ENCODE measurements at regions not wholly inside any gene's neighbourhood (a gene's known extent, or its start where the extent isn't known, plus 50 kb on each side); places are given as distances from the start of the nearest gene placed in this dataset.

GRCh38 chr5:118125687-118126086, 862.7 kb downstream of the DTWD2 start (continued):
- TF ChIP-seq, protein P1, sequence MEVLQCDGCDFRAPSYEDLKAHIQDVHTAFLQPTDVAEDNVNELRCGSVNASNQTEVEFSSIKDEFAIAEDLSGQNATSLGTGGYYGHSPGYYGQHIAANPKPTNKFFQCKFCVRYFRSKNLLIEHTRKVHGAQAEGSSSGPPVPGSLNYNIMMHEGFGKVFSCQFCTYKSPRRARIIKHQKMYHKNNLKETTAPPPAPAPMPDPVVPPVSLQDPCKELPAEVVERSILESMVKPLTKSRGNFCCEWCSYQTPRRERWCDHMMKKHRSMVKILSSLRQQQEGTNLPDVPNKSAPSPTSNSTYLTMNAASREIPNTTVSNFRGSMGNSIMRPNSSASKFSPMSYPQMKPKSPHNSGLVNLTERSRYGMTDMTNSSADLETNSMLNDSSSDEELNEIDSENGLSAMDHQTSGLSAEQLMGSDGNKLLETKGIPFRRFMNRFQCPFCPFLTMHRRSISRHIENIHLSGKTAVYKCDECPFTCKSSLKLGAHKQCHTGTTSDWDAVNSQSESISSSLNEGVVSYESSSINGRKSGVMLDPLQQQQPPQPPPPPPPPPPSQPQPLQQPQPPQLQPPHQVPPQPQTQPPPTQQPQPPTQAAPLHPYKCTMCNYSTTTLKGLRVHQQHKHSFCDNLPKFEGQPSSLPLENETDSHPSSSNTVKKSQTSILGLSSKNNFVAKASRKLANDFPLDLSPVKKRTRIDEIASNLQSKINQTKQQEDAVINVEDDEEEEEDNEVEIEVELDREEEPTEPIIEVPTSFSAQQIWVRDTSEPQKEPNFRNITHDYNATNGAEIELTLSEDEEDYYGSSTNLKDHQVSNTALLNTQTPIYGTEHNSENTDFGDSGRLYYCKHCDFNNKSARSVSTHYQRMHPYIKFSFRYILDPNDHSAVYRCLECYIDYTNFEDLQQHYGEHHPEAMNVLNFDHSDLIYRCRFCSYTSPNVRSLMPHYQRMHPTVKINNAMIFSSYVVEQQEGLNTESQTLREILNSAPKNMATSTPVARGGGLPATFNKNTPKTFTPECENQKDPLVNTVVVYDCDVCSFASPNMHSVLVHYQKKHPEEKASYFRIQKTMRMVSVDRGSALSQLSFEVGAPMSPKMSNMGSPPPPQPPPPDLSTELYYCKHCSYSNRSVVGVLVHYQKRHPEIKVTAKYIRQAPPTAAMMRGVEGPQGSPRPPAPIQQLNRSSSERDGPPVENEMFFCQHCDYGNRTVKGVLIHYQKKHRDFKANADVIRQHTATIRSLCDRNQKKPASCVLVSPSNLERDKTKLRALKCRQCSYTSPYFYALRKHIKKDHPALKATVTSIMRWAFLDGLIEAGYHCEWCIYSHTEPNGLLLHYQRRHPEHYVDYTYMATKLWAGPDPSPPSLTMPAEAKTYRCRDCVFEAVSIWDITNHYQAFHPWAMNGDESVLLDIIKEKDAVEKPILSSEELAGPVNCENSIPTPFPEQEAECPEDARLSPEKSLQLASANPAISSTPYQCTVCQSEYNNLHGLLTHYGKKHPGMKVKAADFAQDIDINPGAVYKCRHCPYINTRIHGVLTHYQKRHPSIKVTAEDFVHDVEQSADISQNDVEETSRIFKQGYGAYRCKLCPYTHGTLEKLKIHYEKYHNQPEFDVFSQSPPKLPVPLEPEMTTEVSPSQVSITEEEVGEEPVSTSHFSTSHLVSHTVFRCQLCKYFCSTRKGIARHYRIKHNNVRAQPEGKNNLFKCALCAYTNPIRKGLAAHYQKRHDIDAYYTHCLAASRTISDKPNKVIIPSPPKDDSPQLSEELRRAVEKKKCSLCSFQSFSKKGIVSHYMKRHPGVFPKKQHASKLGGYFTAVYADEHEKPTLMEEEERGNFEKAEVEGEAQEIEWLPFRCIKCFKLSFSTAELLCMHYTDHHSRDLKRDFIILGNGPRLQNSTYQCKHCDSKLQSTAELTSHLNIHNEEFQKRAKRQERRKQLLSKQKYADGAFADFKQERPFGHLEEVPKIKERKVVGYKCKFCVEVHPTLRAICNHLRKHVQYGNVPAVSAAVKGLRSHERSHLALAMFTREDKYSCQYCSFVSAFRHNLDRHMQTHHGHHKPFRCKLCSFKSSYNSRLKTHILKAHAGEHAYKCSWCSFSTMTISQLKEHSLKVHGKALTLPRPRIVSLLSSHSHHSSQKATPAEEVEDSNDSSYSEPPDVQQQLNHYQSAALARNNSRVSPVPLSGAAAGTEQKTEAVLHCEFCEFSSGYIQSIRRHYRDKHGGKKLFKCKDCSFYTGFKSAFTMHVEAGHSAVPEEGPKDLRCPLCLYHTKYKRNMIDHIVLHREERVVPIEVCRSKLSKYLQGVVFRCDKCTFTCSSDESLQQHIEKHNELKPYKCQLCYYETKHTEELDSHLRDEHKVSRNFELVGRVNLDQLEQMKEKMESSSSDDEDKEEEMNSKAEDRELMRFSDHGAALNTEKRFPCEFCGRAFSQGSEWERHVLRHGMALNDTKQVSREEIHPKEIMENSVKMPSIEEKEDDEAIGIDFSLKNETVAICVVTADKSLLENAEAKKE (CRISPR knock-in tag; IDR thresholded peaks at IDR 0.05): no peak
- no peak for TF ChIP-seq ZNF114 (CRISPR knock-in tag; IDR thresholded peaks at IDR 0.05)

GRCh38 chr5:118121258-118121657, 867.1 kb downstream of the DTWD2 start:
- DNase-seq (ENCODE audit: low spot score) (no peak), ATAC-seq (no peak)
- Histone ChIP-seq H3K27ac (ENCODE audit: low read depth) (no peak overlapping the region), H3K79me2 (replicated peaks; ENCODE audit: insufficient read depth) (no peaks in the 10 kb centered on the region), H4K20me1 (replicated peaks; ENCODE audit: insufficient read depth) (no peaks in the 10 kb centered on the region), H3K27me3 (ENCODE audit: insufficient read depth) (no peaks in the 10 kb centered on the region), H3K4me1 (ENCODE audit: insufficient read depth) (no peaks in the 10 kb centered on the region), H3F3A (replicated peaks; ENCODE audit: low read depth) (no peaks in the 10 kb centered on the region), H3K4me2 (no peak overlapping the region), H2AFZ (no peak overlapping the region), H3K4me3 (no peak overlapping the region), H3K9me2 (ENCODE audit: insufficient read depth) (peaks cover 6% of the 10 kb centered on the region; the same call in 1 of the 2 replicates), H3K36me3 (ENCODE audit: insufficient read depth) (no peaks in the 10 kb centered on the region)
- peaks cover 4% of the 10 kb centered on the region; the same call in 2 of the 3 replicates for H3K4me1 Mint-ChIP-seq
- no peak overlapping the region for H3K27ac Mint-ChIP-seq
- H3K9me3 Mint-ChIP-seq: no peaks in the 10 kb centered on the region
- TF ChIP-seq REST (IDR thresholded peaks at IDR 0.05; ENCODE audit: unreplicated experiment) (no peak), EZH2 (IDR thresholded peaks at IDR 0.05; ENCODE audit: low read depth, unreplicated experiment) (no peak)
- TF ChIP-seq, protein P2, sequence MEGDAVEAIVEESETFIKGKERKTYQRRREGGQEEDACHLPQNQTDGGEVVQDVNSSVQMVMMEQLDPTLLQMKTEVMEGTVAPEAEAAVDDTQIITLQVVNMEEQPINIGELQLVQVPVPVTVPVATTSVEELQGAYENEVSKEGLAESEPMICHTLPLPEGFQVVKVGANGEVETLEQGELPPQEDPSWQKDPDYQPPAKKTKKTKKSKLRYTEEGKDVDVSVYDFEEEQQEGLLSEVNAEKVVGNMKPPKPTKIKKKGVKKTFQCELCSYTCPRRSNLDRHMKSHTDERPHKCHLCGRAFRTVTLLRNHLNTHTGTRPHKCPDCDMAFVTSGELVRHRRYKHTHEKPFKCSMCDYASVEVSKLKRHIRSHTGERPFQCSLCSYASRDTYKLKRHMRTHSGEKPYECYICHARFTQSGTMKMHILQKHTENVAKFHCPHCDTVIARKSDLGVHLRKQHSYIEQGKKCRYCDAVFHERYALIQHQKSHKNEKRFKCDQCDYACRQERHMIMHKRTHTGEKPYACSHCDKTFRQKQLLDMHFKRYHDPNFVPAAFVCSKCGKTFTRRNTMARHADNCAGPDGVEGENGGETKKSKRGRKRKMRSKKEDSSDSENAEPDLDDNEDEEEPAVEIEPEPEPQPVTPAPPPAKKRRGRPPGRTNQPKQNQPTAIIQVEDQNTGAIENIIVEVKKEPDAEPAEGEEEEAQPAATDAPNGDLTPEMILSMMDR (conservative IDR thresholded peaks at IDR 0.05; ENCODE audit: low read depth in 2 of 2): no peak
- H3K36me3 Mint-ChIP-seq (ENCODE audit: low read depth): no peaks in the 10 kb centered on the region; the same call in 2 of the 3 replicates
- no peaks in the 10 kb centered on the region for H3K27me3 Mint-ChIP-seq (ENCODE audit: insufficient read depth, low read depth, poor library complexity)
- no peak overlapping the region for H3K4me3 Mint-ChIP-seq

Measured in GM23338 (cell line).